Astrocyte (in vitro differentiated cells and primary cell): ENCODE measurements at regions not wholly inside any gene's neighbourhood (a gene's known extent, or its start where the extent isn't known, plus 50 kb on each side); places are given as distances from the start of the nearest gene placed in this dataset.

Source experiments
- DNase-seq: peaks from one replicate; pipeline ENCODE4 v3.0.0-alpha.2; 2010; ENCODE audit warnings: low read depth
- FAIRE-seq: peaks from 2 replicates; lab custom pipeline; 2011; peaks lifted over from hg19 to GRCh38; lab: Jason Lieb, UNC
- H2AFZ ChIP-seq: 2 replicates; pipeline ENCODE4 v1.6.0; 2012; ENCODE audit warnings: low read depth, low read length, inconsistent platforms
- H3K27ac ChIP-seq: 2 replicates; pipeline ENCODE4 v1.5.1; 2011; ENCODE audit warnings: low read depth, low read length, inconsistent platforms
- H3K27me3 ChIP-seq: 2 replicates; pipeline ENCODE4 v1.6.0; 2011; ENCODE audit warnings: low read length, inconsistent platforms; ENCODE audit not compliant: insufficient read depth
- H3K36me3 ChIP-seq: 2 replicates; pipeline ENCODE4 v1.5.1; 2011; ENCODE audit warnings: low read length, inconsistent platforms; ENCODE audit not compliant: insufficient read depth
- H3K4me1 ChIP-seq: 2 replicates; pipeline ENCODE4 v1.5.1; 2011; ENCODE audit warnings: low read length, inconsistent platforms; ENCODE audit not compliant: insufficient read depth
- H3K4me2 ChIP-seq: 2 replicates; pipeline ENCODE4 v1.6.0; 2012; ENCODE audit warnings: low read length, inconsistent platforms
- H3K4me3 ChIP-seq: 2 replicates; pipeline ENCODE4 v1.5.1; 2011; ENCODE audit warnings: low read depth, mild to moderate bottlenecking, low read length, inconsistent platforms; ENCODE audit not compliant: insufficient read depth
- H3K79me2 ChIP-seq: 2 replicates; pipeline ENCODE4 v1.6.0; 2012; ENCODE audit warnings: mild to moderate bottlenecking, low read length, inconsistent platforms; ENCODE audit not compliant: insufficient read depth
- H3K9ac ChIP-seq: 2 replicates; pipeline ENCODE4 v1.6.0; 2012; ENCODE audit warnings: mild to moderate bottlenecking, low read length, inconsistent platforms
- H3K9me3 ChIP-seq: 2 replicates; pipeline ENCODE4 v1.5.1; 2012; ENCODE audit warnings: low read depth, mild to moderate bottlenecking, low read length, inconsistent platforms; ENCODE audit not compliant: insufficient read depth
- H4K20me1 ChIP-seq: 2 replicates; pipeline ENCODE4 v1.6.0; 2012; ENCODE audit warnings: low read length, inconsistent platforms; ENCODE audit not compliant: insufficient read depth
- H3K27ac Mint-ChIP-seq: one replicate; pipeline ENCODE4 v1.8.0; 2021; ENCODE audit warnings: mild to moderate bottlenecking, mixed read lengths; ENCODE audit not compliant: unreplicated experiment
- H3K27me3 Mint-ChIP-seq: one replicate; pipeline ENCODE4 v1.8.0; 2021; ENCODE audit warnings: low read depth, mixed read lengths; ENCODE audit not compliant: unreplicated experiment
- H3K36me3 Mint-ChIP-seq: one replicate; pipeline ENCODE4 v1.8.0; 2021; ENCODE audit warnings: low read depth, mixed read lengths; ENCODE audit not compliant: unreplicated experiment
- H3K4me1 Mint-ChIP-seq: one replicate; pipeline ENCODE4 v1.8.0; 2021; ENCODE audit warnings: low read depth, mixed read lengths; ENCODE audit not compliant: unreplicated experiment
- H3K4me3 Mint-ChIP-seq: one replicate; pipeline ENCODE4 v1.8.0; 2021; ENCODE audit warnings: mild to moderate bottlenecking, moderate library complexity, mixed read lengths; ENCODE audit not compliant: unreplicated experiment
- H3K9me3 Mint-ChIP-seq: one replicate; pipeline ENCODE4 v1.8.0; 2021; ENCODE audit warnings: mild to moderate bottlenecking, mixed read lengths; ENCODE audit not compliant: unreplicated experiment
- EZH2 ChIP-seq: IDR thresholded peaks from 2 replicates; pipeline ENCODE4 v1.6.1; 2012; ENCODE audit warnings: mild to moderate bottlenecking, low read length, inconsistent platforms; ENCODE audit not compliant: insufficient read depth
- TF ChIP-seq, protein P1 (sequence below): IDR thresholded peaks from 2 replicates; pipeline ENCODE4 v1.5.1; 2011; ENCODE audit warnings: low read depth, mild to moderate bottlenecking, inconsistent platforms, low read length, moderate library complexity; ENCODE audit not compliant: insufficient read depth

DNA sequence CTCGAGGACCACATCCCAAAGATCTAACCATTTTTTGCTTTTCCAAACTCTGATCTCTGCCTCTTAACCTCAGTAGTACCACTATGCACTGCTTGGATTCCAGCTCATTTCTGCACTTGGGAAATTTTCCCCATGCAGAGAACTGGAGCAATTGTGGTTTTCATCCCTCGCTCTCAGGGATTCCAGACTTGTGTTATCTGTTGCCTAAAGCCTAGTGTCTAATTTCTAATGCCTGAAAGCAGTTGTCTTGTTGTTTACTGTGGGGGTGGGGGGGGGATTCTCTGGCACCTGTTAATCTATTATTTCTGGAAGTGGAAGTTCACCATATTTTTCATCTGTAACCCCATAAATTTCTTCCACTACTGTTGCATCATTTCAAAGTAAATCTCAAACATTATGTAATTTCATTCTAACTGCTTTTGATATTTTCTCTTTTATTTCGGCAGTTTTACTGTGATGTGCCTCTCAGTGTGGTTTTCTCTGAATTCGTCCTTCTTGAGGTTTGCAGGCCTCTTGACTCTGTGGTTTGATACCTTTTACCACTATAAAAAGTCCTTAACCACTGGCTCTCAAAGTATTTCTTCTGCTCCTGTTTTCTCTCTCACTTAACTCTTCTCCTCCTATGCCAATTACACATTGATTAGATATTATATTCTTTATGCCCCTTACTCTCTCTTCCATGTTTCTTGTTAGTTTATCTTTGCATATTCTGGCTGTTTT, 205.6 kb upstream of the EOLA2 start:
- Mint-ChIP-seq H3K36me3 (no peaks in the 10 kb centered on the region), H3K9me3 (peaks cover 2% of the 10 kb centered on the region)

DNA sequence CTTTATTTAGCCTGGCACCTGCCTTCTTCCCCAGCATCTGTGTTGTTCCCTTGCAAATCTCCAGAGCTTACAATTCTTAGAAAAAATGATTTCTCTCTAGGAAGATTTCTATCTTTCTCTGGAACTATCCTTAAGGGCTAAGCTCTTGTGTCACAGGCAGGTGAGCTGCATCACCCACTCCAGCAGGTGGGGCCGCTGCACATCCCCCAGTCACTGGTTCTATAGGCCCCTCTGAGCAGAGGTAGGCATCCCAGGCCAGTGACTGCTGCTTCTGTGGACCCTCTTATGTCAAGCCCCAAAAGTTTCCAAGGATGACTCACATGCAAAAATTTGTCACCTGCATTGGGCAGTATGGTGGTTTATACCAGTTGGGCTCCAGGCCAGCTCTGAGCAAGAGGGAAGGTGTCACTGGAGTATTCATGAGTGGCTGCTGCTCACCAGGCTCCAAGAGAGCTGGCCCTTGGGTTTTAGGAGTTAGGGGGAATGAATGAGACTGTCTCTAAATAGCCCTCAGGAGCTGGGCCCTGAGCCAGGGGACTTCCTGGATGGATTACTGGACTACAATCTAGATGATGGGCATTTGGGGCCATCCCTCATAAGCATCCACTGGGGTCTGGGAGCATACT, 208.1 kb upstream of the EOLA2 start:
- Histone ChIP-seq H3K27me3 (no peaks in the 10 kb centered on the region), H3K4me2 (no peak overlapping the region), H3K36me3 (no peaks in the 10 kb centered on the region), H3K9ac (no peak overlapping the region), H3K4me1 (peaks cover 2% of the 10 kb centered on the region), H3K4me3 (no peak overlapping the region), H3K27ac (no peak overlapping the region), H3K9me3 (no peaks in the 10 kb centered on the region), H4K20me1 (no peaks in the 10 kb centered on the region), H2AFZ (no peak overlapping the region), H3K79me2 (no peaks in the 10 kb centered on the region)
- Mint-ChIP-seq H3K9me3 (peaks cover 2% of the 10 kb centered on the region), H3K4me3 (no peak overlapping the region), H3K27ac (no peak overlapping the region), H3K27me3 (peaks cover 2% of the 10 kb centered on the region), H3K36me3 (no peaks in the 10 kb centered on the region), H3K4me1 (peaks cover 7% of the 10 kb centered on the region)
- DNase-seq (no peak), FAIRE-seq (peak; percentile 88)
- no peak for TF ChIP-seq EZH2
- TF ChIP-seq, protein P1, sequence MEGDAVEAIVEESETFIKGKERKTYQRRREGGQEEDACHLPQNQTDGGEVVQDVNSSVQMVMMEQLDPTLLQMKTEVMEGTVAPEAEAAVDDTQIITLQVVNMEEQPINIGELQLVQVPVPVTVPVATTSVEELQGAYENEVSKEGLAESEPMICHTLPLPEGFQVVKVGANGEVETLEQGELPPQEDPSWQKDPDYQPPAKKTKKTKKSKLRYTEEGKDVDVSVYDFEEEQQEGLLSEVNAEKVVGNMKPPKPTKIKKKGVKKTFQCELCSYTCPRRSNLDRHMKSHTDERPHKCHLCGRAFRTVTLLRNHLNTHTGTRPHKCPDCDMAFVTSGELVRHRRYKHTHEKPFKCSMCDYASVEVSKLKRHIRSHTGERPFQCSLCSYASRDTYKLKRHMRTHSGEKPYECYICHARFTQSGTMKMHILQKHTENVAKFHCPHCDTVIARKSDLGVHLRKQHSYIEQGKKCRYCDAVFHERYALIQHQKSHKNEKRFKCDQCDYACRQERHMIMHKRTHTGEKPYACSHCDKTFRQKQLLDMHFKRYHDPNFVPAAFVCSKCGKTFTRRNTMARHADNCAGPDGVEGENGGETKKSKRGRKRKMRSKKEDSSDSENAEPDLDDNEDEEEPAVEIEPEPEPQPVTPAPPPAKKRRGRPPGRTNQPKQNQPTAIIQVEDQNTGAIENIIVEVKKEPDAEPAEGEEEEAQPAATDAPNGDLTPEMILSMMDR, result no peak

More for the DNA sequence above, 205.6 kb upstream of the EOLA2 start:
- TF ChIP-seq EZH2, result no peak
- TF ChIP-seq, protein P1, result no peak
- Mint-ChIP-seq H3K27me3 (peaks cover 2% of the 10 kb centered on the region), H3K27ac (no peak overlapping the region), H3K4me3 (no peak overlapping the region), H3K4me1 (peaks cover 3% of the 10 kb centered on the region)
- Histone ChIP-seq H3K4me3 (no peak overlapping the region), H3K79me2 (no peaks in the 10 kb centered on the region), H3K36me3 (no peaks in the 10 kb centered on the region), H3K27me3 (no peaks in the 10 kb centered on the region), H3K9me3 (no peaks in the 10 kb centered on the region), H3K4me2 (no peak overlapping the region), H3K4me1 (no peaks in the 10 kb centered on the region), H2AFZ (no peak overlapping the region), H3K9ac (no peak overlapping the region), H3K27ac (no peak overlapping the region), H4K20me1 (no peaks in the 10 kb centered on the region)
- peak; percentile 49 for DNase-seq
- FAIRE-seq, result peak; percentile 92
